OCI-LY1 (cell line): ENCODE measurements at regions not wholly inside any gene's neighbourhood (a gene's known extent, or its start where the extent isn't known, plus 50 kb on each side); places are given as distances from the start of the nearest gene placed in this dataset.

Experiments used
- EZH2 ChIP-seq: fragments of 200-600 bp; sonication (generic), shearing (Covaris generic); IDR thresholded peaks from 2 replicates; pipeline ENCODE4 v1.8.0; 2017; ENCODE audit warnings: borderline replicate concordance, mixed run types, mild to moderate bottlenecking, antibody characterized with exemption, low read length, moderate library complexity, mixed read lengths
- TF ChIP-seq, protein P1 (sequence below): fragments of 200-600 bp; sonication (generic), shearing (Covaris generic); IDR thresholded peaks from 2 replicates; pipeline ENCODE4 v1.5.1; 2017; ENCODE audit warnings: mild to moderate bottlenecking, antibody characterized with exemption, low read length, moderate library complexity, mixed read lengths

DNA sequence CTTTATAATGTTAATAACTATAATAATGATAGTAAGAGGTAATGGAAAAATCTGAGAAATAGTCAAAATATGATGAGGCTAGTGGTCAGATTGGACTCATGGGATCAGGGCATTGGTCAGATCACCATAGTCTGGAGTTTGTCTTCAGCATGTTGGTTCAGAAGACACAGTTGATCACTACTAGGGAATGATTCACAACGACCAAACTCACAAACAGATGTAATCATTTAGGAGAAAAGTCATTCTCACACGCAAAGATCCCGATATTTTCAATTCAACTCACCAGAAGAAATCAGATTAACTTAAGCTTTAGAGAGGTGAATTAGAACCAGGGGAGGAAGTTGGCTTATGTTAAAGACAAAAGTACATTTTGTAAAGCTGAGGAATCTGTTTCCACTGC, 131.8 kb downstream of the LURAP1L start:
- no peak for TF ChIP-seq EZH2
- TF ChIP-seq, protein P1, sequence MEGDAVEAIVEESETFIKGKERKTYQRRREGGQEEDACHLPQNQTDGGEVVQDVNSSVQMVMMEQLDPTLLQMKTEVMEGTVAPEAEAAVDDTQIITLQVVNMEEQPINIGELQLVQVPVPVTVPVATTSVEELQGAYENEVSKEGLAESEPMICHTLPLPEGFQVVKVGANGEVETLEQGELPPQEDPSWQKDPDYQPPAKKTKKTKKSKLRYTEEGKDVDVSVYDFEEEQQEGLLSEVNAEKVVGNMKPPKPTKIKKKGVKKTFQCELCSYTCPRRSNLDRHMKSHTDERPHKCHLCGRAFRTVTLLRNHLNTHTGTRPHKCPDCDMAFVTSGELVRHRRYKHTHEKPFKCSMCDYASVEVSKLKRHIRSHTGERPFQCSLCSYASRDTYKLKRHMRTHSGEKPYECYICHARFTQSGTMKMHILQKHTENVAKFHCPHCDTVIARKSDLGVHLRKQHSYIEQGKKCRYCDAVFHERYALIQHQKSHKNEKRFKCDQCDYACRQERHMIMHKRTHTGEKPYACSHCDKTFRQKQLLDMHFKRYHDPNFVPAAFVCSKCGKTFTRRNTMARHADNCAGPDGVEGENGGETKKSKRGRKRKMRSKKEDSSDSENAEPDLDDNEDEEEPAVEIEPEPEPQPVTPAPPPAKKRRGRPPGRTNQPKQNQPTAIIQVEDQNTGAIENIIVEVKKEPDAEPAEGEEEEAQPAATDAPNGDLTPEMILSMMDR = no peak
